ENCODE measurements at regions not wholly inside any gene's neighbourhood (a gene's known extent, or its start where the extent isn't known, plus 50 kb on each side); places are given as distances from the start of the nearest gene placed in this dataset.

DNA sequence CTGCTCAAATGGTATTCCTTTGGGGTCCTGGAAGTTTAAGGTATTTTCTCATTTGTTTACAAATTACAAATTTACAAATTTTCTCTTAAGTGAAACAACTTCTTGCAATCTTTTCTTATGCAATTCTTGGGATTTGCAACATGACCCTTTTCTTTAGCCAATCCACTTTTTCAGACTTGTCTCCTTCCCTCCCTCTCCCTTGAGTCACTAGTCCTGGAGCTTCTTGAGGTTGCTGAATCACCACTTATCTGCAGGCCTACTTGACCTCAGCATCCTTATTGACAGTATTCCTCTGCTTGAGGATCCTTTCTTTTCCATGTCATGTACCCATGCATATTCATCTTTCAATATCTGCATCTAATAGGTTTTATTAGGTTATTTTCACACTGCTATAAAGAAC is 302.8 kb upstream of the ADAMTS5 start:
- TF ChIP-seq, protein P1, sequence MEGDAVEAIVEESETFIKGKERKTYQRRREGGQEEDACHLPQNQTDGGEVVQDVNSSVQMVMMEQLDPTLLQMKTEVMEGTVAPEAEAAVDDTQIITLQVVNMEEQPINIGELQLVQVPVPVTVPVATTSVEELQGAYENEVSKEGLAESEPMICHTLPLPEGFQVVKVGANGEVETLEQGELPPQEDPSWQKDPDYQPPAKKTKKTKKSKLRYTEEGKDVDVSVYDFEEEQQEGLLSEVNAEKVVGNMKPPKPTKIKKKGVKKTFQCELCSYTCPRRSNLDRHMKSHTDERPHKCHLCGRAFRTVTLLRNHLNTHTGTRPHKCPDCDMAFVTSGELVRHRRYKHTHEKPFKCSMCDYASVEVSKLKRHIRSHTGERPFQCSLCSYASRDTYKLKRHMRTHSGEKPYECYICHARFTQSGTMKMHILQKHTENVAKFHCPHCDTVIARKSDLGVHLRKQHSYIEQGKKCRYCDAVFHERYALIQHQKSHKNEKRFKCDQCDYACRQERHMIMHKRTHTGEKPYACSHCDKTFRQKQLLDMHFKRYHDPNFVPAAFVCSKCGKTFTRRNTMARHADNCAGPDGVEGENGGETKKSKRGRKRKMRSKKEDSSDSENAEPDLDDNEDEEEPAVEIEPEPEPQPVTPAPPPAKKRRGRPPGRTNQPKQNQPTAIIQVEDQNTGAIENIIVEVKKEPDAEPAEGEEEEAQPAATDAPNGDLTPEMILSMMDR (IDR thresholded peaks at IDR 0.05; ENCODE audit: low read depth, low read length): no peak
- TF ChIP-seq POLR2A (IDR thresholded peaks at IDR 0.05; ENCODE audit: extremely low read depth, insufficient read length) (no peak), MYC (IDR thresholded peaks at IDR 0.05; ENCODE audit: low read depth, low read length) (no peak)
- TF ChIP-seq, protein P2, sequence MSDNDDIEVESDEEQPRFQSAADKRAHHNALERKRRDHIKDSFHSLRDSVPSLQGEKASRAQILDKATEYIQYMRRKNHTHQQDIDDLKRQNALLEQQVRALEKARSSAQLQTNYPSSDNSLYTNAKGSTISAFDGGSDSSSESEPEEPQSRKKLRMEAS (IDR thresholded peaks at IDR 0.05; ENCODE audit: low read depth, low read length): no peak

All from NB4 (cell line).